Thyroid gland (tissue), 4 donors: ENCODE measurements at regions not wholly inside any gene's neighbourhood (a gene's known extent, or its start where the extent isn't known, plus 50 kb on each side); places are given as distances from the start of the nearest gene placed in this dataset.

ENCODE experiments used
- CTCF ChIP-seq, 6 experiments: fragments of 200-600 bp in 3 of 6; fragments of 450-650 bp in 3 of 6; sonication (generic) in 3 of 6; IDR thresholded peaks; one replicate each; pipeline ENCODE4 v1.5.1; 2016 to 2019; ENCODE audit warnings: antibody characterized with exemption in 6 of 6, mild to moderate bottlenecking in 2 of 6, inconsistent platforms in 1 of 6, moderate library complexity in 1 of 6
- POLR2A ChIP-seq, 2 donors: fragments of 450-650 bp; IDR thresholded peaks; one replicate each; pipeline ENCODE4 v1.6.1; 2017; ENCODE audit warnings: antibody characterized with exemption in 2 of 2, mild to moderate bottlenecking in 2 of 2, moderate library complexity in 1 of 2

DNA sequence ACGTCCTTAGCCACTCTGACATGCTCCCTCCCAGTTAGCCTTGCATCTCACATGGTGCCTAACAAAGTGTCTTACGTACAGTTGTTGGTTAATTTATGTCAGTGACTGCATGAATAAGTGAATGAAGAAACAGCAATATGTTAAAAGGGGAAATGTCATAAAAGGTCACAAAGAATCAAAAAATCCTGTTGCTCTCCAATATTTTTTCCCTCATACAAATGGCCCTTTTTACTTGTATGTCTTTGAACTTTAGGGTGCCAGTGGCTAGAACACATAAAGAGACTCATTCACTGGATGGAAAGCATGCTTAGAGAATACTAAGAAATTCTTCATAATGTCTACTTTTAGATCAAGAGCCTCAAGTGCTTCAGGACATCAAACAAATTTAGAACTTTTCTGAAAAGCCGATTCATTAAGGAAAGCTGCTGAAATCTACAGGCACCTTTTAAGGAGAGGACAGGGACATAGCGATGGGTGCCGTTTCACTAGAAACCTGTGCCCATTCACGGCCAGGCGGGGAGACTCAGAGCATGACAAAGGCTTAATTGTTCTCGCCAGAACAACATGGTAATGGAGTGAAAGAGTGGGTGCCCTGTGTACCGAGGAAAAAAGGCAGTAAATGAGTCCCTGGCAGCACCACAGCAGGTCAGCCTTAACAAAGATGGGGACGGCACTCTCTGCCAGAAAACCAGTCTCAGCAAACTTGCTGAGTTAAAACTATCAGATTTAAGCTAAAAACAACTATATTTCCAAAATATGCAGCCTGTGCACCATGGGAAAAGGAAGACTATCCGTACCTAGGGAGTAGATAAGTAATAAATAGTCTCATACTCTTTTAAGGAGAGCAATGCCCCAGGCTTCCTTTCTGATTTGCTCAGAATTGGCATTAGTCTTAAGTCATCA, 71.6 kb upstream of the SPTBN1 start:
- TF ChIP-seq CTCF (IDR thresholded peaks at IDR 0.05) (no peak), POLR2A (IDR thresholded peaks at IDR 0.05) (no peak)
